Endothelial cell of umbilical vein (primary cell): ENCODE measurements at regions not wholly inside any gene's neighbourhood (a gene's known extent, or its start where the extent isn't known, plus 50 kb on each side); places are given as distances from the start of the nearest gene placed in this dataset.

ENCODE experiments used
- EZH2 ChIP-seq: IDR thresholded peaks from 2 replicates; pipeline ENCODE4 v1.6.1; 2012; ENCODE audit warnings: borderline replicate concordance, low read depth, mild to moderate bottlenecking, moderate library complexity, low read length, inconsistent platforms; ENCODE audit not compliant: severe bottlenecking
- JUN ChIP-seq: IDR thresholded peaks from 2 replicates; pipeline ENCODE4 v1.6.1; 2011; ENCODE audit warnings: borderline replicate concordance, low read depth; ENCODE audit not compliant: insufficient read length, insufficient read depth
- MYC ChIP-seq: IDR thresholded peaks from one replicate; pipeline ENCODE4 v1.6.1; 2011; ENCODE audit warnings: mild to moderate bottlenecking, low read depth, low read length
- POLR2A ChIP-seq: IDR thresholded peaks from 2 replicates; pipeline ENCODE4 v1.6.1; 2012; ENCODE audit warnings: low read depth, mild to moderate bottlenecking, control low read depth, low read length
- TF ChIP-seq, protein P1 (sequence below), 2 donors: IDR thresholded peaks; 1 replicate in 1 of 2; 2 replicates in 1 of 2; pipeline ENCODE4 v1.5.1; 2011; ENCODE audit warnings: low read length in 2 of 2, mild to moderate bottlenecking in 2 of 2, moderate library complexity in 2 of 2, control low read depth in 1 of 2, inconsistent platforms in 1 of 2, low read depth in 1 of 2; ENCODE audit not compliant: insufficient read depth in 1 of 2; ENCODE audit errors: extremely low read depth in 1 of 2

DNA sequence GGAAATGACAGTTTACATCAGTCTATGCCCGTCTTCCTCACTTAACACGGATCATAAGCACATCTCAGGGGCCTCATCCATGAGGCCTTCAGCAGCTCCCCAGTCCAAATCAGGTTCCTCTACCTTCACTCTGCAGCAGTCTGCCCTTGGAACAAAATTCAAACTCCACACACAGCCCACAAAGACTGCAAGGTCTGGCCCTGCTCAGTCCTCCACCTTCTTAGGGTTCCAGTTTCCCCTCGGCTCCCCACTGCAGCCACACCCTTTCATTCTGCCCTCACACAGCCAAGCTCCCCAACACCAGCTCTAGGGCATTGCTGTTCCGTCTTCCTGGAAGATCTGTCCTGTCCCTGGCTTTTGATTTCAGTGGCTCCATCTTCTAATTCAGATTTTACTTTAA lies 95.2 kb upstream of the IQSEC1 start:
- no peak for TF ChIP-seq MYC
- no peak for TF ChIP-seq EZH2
- no peak for TF ChIP-seq POLR2A
- TF ChIP-seq, protein P1, sequence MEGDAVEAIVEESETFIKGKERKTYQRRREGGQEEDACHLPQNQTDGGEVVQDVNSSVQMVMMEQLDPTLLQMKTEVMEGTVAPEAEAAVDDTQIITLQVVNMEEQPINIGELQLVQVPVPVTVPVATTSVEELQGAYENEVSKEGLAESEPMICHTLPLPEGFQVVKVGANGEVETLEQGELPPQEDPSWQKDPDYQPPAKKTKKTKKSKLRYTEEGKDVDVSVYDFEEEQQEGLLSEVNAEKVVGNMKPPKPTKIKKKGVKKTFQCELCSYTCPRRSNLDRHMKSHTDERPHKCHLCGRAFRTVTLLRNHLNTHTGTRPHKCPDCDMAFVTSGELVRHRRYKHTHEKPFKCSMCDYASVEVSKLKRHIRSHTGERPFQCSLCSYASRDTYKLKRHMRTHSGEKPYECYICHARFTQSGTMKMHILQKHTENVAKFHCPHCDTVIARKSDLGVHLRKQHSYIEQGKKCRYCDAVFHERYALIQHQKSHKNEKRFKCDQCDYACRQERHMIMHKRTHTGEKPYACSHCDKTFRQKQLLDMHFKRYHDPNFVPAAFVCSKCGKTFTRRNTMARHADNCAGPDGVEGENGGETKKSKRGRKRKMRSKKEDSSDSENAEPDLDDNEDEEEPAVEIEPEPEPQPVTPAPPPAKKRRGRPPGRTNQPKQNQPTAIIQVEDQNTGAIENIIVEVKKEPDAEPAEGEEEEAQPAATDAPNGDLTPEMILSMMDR (IDR thresholded peaks at IDR 0.05; ENCODE audit: extremely low read depth in 1 of 2, insufficient read depth in 1 of 2, low read depth in 1 of 2, low read length in 2 of 2), result no peak
- no peak for TF ChIP-seq JUN
